ENCODE measurements at regions not wholly inside any gene's neighbourhood (a gene's known extent, or its start where the extent isn't known, plus 50 kb on each side); places are given as distances from the start of the nearest gene placed in this dataset.

DNA sequence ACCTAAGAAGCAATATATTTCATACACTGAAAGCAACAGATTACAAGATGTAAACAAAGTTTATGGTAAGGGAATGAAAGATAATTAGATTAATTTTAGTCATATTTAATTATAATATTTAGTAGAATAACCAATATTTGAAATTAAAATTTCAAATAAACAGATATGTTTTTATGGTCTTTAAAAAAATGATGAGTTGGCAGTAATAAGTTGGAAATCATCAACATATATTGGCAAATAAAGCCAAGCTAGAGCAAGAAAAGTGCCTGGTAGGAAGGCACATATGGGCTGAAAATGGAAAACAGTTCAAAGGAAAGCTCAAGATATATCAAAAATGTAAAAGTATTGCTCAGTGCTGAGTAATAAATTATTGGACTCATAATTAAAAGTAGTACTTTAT lies 1274.0 kb downstream of the AMY1C start:
- Mint-ChIP-seq H3K4me1 (no peaks in the 10 kb centered on the region), H3K27ac (no peak overlapping the region), H3K4me3 (no peak overlapping the region), H3K9me3 (no peaks in the 10 kb centered on the region), H3K36me3 (ENCODE audit: low read depth) (no peaks in the 10 kb centered on the region), H3K27me3 (ENCODE audit: low read depth, poor library complexity) (no peaks in the 10 kb centered on the region)
- TF ChIP-seq, protein P1, sequence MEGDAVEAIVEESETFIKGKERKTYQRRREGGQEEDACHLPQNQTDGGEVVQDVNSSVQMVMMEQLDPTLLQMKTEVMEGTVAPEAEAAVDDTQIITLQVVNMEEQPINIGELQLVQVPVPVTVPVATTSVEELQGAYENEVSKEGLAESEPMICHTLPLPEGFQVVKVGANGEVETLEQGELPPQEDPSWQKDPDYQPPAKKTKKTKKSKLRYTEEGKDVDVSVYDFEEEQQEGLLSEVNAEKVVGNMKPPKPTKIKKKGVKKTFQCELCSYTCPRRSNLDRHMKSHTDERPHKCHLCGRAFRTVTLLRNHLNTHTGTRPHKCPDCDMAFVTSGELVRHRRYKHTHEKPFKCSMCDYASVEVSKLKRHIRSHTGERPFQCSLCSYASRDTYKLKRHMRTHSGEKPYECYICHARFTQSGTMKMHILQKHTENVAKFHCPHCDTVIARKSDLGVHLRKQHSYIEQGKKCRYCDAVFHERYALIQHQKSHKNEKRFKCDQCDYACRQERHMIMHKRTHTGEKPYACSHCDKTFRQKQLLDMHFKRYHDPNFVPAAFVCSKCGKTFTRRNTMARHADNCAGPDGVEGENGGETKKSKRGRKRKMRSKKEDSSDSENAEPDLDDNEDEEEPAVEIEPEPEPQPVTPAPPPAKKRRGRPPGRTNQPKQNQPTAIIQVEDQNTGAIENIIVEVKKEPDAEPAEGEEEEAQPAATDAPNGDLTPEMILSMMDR (IDR thresholded peaks at IDR 0.05): no peak
- DNase-seq: no peak

DNA sequence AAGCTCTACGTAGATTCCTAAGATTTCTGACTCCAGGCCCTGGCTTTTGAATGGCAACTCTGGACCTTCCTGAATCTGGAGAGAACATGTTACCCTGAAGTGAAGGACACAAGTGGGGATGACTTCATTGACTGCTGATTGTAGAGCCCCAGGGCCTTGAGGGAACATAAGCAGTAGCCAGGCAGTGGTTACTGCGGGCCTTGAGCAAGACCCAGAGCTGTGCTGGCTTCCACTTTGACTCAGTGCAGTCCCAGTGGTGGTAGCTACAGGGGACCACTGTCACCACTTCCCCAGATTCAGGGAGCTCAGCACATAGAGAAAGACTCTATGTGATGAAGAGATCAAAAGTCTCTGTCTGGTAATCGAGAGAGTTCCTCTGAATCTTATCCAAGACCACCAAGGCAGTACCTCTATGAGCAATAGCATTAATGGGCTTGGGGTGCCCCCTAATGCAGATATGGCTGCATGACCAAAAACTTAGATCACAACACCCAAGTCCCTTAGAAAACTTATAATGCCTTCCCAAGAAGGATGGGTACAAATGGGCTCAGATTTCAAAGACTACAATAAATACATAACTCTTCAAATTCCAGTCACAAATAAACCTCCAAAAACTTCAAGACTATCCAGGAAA lies 1278.3 kb downstream of the AMY1C start:
- DNase-seq: no peak
- Mint-ChIP-seq H3K4me1 (no peaks in the 10 kb centered on the region), H3K27me3 (ENCODE audit: low read depth, poor library complexity) (no peaks in the 10 kb centered on the region), H3K9me3 (no peaks in the 10 kb centered on the region), H3K4me3 (no peak overlapping the region), H3K27ac (no peak overlapping the region), H3K36me3 (ENCODE audit: low read depth) (no peaks in the 10 kb centered on the region)
- TF ChIP-seq, protein P1 (IDR thresholded peaks at IDR 0.05): no peak

DNA sequence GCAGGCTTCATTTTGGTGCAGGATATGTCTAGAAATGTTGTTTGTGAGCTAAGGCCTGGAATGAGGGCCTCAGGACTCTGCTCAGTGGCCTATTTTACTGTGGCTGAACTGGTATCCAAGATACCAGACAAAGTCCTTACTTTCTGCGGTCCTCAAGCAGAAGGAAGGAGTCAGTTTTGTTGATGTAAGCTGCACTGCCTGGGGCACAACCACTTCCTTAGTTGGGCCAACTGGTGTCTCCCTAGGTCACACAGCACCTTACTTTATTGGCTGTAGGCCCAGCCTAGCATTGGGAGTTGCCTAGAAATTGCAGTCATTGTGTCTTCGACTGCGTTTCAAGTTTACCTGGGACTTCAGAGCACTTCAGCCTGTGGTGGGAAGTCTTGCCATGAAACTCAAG lies 1322.7 kb downstream of the AMY1C start:
- no peaks in the 10 kb centered on the region for H3K36me3 Mint-ChIP-seq (ENCODE audit: low read depth)

DNA sequence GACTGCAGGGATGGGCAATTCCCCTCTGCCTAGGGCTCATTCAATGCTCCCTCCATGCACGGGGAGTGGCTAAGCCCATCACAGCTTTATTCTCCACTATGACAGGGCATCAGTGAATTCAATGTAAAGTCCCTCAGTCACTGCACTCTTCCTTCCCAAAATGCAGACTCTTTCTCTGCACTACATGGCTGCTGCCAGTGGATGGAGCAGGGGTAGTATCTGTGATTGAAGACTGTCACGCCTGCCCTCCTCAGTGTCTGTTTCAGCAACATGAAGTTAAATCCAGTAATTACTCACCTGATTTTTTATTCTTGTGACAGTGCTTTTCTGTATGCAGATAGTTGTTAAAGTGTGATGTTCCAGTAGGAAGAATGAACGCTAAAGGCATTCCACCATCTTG lies 1323.2 kb downstream of the AMY1C start:
- H3K27me3 Mint-ChIP-seq (ENCODE audit: low read depth, poor library complexity): peaks cover 3% of the 10 kb centered on the region

More for the DNA sequence above, 1322.7 kb downstream of the AMY1C start:
- peaks cover 7% of the 10 kb centered on the region for H3K9me3 Mint-ChIP-seq
- TF ChIP-seq, protein P1 (IDR thresholded peaks at IDR 0.05): no peak
- H3K4me3 Mint-ChIP-seq: no peak overlapping the region
- H3K4me1 Mint-ChIP-seq: no peaks in the 10 kb centered on the region
- H3K27ac Mint-ChIP-seq: no peak overlapping the region
- H3K27me3 Mint-ChIP-seq (ENCODE audit: low read depth, poor library complexity): peaks cover 3% of the 10 kb centered on the region
- DNase-seq: no peak

DNA sequence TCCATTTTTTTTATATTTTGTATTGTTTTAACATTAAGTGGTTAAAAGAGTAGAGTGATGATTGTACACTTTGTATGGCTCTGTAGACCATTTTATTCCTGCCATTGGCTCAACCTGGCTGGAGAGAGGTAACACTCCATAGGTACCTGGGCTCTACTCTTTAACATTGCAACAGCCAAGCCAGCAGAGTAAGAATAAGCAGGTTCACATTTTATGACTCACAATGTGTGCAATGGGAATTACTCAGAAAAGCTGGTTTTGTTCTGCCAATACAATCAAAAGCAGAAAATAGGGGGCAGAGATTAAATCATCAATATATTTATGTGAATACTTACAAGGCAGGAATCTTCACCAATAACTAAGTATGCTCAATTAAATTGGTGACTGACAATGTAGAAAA lies 1324.0 kb downstream of the AMY1C start:
- Mint-ChIP-seq H3K4me1 (no peaks in the 10 kb centered on the region), H3K27ac (no peak overlapping the region), H3K4me3 (no peak overlapping the region), H3K36me3 (ENCODE audit: low read depth) (no peaks in the 10 kb centered on the region), H3K9me3 (no peaks in the 10 kb centered on the region), H3K27me3 (ENCODE audit: low read depth, poor library complexity) (peaks cover 3% of the 10 kb centered on the region)
- no peak for DNase-seq
- TF ChIP-seq, protein P1 (IDR thresholded peaks at IDR 0.05): no peak

More for the DNA sequence above, 1323.2 kb downstream of the AMY1C start:
- Mint-ChIP-seq H3K36me3 (ENCODE audit: low read depth) (no peaks in the 10 kb centered on the region), H3K4me1 (no peaks in the 10 kb centered on the region), H3K4me3 (no peak overlapping the region), H3K9me3 (peaks cover 3% of the 10 kb centered on the region), H3K27ac (no peak overlapping the region)
- DNase-seq: no peak
- TF ChIP-seq, protein P1 (IDR thresholded peaks at IDR 0.05): no peak

DNA sequence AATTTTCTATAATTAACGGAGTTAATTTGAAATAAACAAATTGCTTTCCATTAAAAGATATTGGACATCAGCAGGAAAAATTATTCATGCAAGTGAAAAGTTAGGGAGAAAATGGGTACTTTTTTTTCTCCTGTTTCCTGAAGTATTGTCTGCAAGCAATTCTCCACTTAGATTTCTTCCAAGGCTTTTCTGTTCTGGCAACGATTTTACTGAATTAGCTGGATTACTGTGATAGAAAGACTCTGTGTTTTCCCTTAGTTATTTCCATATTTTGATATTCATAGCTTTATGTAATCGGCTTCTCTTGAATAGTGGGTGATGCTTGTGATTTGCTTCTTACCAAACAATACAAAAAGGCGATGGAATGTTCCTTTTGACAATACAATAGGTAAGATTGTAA lies 1333.9 kb downstream of the AMY1C start:
- Mint-ChIP-seq H3K27me3 (ENCODE audit: low read depth, poor library complexity) (no peaks in the 10 kb centered on the region), H3K4me3 (no peak overlapping the region), H3K27ac (no peak overlapping the region), H3K4me1 (no peaks in the 10 kb centered on the region), H3K36me3 (ENCODE audit: low read depth) (no peaks in the 10 kb centered on the region), H3K9me3 (no peaks in the 10 kb centered on the region)
- TF ChIP-seq, protein P1 (IDR thresholded peaks at IDR 0.05): no peak
- DNase-seq: no peak

Data from nephron progenitor cell (in vitro differentiated cells).